ACHN (cell line): ENCODE measurements at regions not wholly inside any gene's neighbourhood (a gene's known extent, or its start where the extent isn't known, plus 50 kb on each side); places are given as distances from the start of the nearest gene placed in this dataset.
"Not testable (repeated sequence)": the region's sequence is repeated elsewhere in the genome, so short reads cannot be mapped to it uniquely, and the experiment has no call there.

ENCODE experiments used
- DNase-seq: peaks from one replicate; pipeline ENCODE4 v3.0.0-alpha.2; 2015
- in situ Hi-C: cut with HindIII; loops from 2 replicates; pipeline ENCODE4 v1.10.0; 2017; ENCODE audit warnings: low sequenced_read_pairs, low pct_ligation_motif_present, low pct_unique_long_range_greater_than_20kb

DNA sequence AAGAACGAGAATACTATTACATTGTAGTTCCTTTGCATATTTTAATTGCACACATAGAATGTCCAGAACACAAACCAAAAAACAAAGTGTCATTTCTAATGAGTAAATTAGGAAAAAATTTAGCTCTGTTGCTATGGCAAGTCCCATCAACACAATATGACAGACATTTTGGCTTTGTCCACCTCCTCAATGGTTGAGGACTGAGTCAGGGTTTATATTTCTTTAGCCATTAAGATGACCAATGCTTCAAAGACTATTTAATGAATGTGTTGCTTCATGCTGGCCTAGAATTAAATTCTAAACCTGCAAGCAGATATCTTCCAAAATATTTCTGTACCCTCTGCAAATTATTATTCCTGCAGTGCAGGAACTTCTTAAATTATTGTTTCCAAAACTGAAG, 719.2 kb downstream of the NTRK3 start:
- in situ Hi-C loops: no loop called here
- DNase-seq: no peak

DNA sequence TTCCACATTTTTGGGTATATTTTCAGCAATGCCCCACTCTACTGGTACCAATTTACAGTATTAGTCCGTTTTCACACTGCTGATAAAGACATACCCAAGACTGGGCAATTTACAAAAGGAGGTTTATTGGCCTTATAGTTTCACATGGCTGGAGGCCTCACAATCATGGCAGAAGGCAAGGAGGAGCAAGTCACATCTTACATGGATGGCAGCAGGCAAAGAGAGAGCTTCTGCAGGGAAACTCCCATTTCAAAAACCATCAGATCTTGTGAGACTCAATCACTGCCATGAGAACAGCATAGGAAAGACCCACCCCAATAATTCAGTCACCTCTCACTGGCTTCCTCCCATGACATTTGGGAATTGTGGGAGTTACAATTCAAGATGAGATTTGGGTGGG, 722.9 kb downstream of the NTRK3 start:
- DNase-seq, in situ Hi-C loops: not testable (repeated sequence)

DNA sequence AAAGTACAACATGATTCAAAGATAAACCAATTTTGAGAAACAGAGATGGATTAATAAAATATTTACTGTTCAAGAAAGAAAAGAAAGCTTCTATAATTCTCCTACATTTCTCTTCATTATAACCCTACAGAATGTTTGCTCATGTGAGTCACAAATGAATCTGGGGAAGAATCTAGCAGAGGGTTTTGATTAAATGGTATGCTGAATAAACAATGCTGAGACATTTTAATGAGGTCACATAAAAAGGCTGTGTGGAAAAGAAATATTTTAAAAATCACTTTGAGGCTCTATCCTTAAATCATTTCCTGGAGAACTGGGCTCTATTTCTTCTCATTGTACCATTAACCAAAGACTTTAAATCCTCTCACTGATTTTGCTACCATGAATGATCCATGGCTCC, 727.7 kb downstream of the NTRK3 start:
- in situ Hi-C loops: no loop called here
- DNase-seq: no peak

DNA sequence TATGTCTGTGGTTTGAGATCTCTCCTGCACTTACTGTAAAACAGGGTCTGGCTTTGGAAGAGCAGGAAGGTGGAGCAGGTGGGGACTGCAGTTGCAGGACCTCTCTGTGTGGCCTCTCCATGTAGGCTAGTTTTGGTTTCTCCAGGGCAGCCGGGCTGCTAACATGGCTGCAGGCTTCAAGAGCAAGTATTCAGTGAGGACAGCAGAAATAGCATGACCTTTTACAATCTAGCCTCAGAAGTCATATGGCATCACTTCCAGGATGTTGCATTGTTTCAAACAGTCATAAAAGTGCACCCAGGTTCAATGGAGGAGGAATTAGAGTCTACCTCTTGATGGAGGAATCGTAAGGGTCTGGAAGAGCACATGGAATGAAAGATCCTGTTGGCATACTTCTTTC, 728.7 kb downstream of the NTRK3 start:
- DNase-seq: no peak
- in situ Hi-C loops: no loop called here

DNA sequence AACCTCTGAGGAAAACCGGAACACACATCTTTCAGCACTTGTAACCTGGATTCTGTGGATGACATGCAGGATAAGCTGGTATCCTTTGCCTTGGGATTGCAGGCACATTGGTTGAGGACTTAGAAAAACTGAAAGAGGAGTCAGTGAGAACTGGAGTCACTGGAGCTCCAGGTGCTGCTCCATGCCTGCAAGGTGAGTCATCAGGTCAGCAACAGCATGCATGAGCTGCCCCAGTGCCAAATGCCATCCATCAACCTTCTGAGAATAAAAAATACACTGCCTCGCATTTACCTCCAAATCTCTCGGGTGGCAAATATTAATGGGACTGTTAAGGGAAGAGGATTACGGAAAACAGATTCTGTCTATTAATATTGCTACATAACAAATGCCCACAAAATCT, 729.1 kb downstream of the NTRK3 start:
- in situ Hi-C loops: no loop called here
- DNase-seq: peak; percentile 52

DNA sequence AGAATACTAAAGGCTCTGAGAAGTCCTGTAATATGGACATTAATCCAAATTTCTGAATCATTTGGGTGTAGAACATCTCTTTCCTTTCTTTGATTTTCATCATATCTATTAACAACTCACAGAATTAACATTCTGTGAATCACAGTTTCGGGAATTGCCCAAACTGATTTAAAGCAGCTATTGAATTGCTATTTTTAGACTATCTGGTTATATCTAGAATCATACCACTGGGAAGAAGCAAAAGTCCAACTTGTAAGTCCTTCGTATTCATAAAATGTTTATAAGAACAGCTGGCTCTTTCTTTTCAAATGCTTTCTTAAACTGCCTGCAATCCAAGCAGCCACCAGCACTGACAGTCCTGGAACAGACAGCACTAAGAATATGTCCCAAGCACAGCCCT, 733.0 kb downstream of the NTRK3 start:
- in situ Hi-C loops: no loop called here
- DNase-seq: no peak

DNA sequence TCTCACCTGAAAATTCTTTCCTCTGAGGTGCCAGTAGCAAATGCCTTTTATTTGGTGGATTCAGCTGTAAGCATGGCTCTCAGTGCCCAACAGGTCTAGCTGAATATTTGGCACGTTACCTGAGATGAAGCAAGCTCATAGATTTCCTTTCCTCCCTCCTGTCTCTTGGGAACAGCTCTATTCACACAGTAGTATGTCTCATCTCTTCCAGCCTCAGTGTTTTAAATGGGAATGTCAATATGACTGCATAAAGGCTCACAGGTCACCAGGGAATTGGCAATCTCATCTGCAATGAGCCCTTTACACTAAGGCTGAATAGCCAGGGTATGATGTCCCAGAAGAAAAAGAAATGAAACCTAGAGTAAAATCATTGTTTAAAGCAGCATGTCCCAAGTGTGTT, 733.5 kb downstream of the NTRK3 start:
- in situ Hi-C loops: no loop called here
- DNase-seq: no peak

DNA sequence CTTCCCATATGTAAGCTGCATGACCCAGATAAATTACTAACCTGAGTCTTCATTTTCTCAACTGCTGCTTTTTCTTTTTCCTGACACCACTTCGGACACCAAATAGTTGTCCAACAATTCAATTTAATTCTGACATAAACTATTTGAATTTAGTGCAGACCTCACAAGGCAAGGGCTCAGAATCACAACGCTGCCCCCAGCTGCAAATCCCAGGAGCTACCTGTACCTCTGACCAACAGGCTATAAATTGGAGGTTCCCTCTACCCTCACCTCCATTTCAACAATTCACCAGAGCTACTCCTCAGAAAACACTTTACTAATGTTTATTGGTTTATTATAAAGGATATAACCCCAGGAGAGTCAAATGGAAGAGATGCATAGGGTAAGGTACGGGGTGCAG, 737.6 kb downstream of the NTRK3 start:
- DNase-seq: no peak
- in situ Hi-C loops: no loop called here

DNA sequence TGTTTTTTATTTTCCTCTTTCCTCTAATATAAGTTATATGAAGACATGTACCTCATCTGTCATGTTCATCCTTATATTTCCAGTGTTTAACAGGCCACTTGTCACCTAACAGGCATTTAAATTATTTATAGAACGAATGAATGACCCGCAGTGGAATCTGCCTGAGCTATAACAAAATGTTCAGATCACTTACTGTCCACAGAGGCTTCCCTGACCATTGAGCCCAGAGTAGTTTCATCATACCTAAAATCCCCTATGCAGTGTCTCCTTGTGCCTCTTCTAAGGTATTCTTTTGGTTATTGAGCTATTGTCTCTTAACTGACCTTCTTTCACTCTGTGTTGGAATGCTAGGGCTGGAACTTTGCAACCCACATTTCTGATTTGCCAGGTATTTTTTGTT, 748.5 kb downstream of the NTRK3 start:
- DNase-seq: no peak
- in situ Hi-C loops: no loop called here

DNA sequence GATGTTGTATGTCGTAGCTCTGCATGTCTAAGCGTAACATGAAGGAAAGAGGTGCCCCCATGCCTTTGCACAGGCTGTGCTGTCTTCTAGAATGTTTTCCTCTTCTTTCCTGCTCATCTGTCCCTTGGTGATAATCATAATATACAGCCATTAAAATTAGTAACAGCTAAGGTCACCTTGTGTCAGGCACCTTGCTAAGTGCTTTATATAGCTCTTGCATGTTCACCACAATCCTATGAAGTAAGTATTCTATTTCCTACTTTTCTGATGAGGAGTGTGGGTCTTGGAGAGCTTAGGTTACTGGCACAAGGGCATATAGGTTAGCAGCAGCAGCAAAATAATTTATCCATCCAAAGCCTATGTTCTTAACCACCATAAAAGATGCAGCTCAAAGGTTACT, 754.4 kb downstream of the NTRK3 start:
- in situ Hi-C loops: no loop called here
- DNase-seq: no peak

DNA sequence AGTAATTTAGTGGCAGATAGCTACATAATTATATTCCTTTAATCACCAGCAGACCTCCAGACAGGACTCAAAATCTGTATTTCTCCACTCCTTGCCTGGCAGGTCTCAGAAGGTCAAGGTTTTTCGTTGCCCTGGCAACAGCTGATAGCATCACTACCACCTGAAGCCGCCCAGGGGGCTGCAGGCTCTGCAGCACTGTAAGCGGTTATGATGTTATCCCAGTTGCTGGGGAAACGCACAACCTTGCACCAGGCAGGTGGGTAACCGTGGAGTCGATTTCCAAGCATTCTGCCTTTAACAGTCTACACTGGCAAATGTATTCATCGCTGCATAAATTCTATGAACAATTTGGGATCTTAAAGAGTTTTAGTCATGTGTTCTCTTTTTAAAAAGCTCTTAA, 756.3 kb downstream of the NTRK3 start:
- in situ Hi-C loops: no loop called here
- DNase-seq: no peak

DNA sequence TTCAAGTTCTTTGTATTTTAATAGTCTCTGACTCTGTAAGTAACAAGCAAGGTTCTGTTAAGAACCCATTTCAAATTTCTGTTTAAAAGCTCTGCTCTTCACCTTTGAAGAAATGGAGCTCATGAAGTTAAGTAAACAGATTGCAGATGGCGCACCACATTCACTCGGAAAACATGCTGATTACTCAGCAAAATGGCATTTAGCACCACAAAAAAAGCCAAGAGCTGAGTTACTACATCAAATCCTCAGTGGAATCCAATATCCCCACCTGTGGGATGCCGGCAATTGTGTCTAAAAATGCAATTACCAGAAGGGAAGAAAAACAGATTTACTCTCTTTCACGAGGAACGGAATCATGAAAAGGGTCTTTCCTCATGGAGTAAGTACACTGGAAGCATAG, 758.0 kb downstream of the NTRK3 start:
- DNase-seq: peak; percentile 10
- in situ Hi-C loops: no loop called here

DNA sequence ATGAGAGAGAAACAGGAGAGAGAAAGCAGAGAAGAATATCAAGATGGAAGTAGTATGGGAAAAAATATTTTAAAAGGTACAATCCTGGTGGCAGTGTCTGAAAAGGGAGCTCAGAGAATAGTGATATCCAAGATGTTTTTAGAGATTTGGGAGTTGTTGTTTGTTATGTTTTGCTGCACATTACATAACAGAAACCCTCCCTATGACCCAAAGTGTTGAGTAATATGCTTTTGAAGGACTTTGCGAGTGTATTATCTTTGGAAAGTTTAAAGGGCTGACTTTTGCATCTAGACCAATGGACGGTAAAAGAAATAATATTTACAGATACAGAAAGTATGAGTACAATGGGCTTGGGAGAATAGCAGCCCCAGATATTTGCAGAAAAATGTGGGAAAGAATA, 759.7 kb downstream of the NTRK3 start:
- in situ Hi-C loops: no loop called here
- no peak for DNase-seq

DNA sequence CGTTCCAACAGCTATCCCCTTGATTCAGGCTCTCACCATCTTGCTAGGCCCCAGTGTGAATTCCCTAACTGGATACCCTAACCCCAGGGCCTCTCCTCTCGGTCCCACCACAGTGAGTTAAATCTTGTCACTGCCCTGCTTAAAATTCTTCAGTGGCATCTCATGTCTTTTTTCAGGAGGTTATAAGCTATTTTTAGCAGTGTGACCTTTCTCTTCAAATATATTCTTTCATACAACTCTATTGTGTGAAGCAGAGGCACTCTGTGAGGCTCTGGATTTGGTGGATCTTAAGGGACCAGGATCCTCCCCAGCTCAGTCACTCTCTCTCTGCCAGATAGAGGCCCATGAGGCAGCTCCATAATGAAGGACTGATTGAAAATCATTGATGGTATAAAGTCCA, 760.4 kb downstream of the NTRK3 start:
- in situ Hi-C loops: no loop called here
- no peak for DNase-seq

DNA sequence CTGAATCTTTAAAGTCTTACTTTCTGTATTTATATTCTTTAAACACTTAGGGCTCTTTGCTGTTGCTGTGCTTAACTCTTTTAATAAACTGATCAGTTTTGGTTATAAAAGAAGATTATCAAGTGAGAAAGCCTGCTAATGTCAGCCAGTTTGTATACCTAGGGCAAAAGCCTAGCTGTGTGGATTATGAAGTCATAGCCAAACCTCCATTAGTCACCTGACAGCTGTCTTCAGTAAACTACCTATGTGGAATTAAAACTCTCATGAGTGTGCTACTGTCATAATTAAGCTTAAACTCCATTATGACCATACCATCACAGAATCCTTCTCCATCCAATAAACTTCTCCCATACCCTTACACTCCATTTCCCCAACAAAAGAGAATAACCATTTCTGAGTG, 762.7 kb downstream of the NTRK3 start:
- in situ Hi-C loops: no loop called here
- no peak for DNase-seq

DNA sequence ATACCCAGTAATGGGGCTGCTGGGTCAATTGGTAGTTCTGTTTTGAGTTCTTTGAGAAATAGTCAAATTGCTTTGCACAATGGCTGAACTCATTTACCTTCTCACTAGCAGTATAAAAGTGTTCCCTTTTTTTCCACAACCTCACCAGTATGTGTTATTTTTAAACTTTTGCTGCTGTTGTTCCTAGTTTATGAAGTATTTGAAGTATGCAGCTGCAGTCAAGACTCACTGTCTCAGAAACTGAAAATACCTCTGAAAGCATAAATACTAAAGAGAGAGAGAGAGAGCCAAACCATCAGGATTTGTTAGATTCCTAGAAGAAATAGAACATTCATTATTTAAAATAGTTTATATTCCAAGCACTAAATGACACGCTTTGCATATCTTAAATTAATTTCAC, 764.2 kb downstream of the NTRK3 start:
- no peak for DNase-seq
- in situ Hi-C loops: no loop called here

DNA sequence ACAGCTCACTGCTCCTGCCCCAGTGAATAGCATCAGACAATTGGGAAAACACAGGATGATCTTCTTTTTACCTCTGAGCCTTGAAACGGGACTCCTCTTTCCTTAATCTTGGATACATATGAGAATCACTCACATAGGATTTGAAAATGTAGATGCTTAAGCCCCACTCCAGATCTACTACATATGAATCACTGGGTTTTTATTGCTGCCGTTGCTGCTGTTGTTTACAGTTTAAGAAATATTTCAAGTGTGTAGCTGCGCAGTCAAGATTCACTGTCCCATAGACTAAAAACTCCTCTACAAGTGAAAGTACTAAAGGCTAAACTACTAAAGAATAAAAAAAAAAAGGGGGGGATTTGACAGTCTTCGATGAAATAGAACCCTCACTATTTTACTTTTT, 765.9 kb downstream of the NTRK3 start:
- no peak for DNase-seq

DNA sequence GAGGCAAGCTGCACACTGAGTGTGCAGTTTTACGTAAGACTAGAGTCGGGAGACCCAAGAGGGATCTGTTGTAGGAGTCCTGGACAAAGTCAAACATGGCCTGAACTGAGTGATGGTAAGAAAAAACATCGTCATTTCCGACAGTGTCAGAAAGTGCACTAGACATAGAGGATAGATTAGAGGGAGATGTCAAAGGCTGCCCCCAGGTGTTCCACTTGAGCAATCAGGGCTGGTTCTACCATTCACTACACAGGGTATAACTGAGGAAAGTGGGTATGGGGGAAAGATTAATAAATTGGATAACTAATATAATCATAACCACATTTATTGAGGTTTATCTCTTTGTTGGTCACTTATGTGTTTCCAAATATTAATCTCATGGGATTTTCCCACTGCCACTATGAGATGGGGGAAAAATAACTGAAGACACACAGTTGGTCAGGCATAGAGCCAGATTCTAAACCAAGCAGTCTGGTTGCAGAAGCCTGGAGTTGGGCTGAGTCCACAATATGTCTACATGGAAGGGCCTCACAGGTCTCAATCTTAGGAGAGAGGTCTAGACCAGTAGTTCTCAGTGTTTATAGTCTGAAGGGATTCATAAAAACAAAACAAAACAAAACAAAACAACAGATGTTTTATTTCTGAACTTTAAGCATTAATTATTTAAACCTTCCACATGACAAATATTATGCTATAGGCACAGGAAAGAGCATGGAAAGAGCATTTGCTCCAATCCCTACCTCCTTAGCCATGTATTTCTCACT, 766.5 kb downstream of the NTRK3 start:
- in situ Hi-C loops: no loop called here
- DNase-seq: no peak

More for the DNA sequence above, 765.9 kb downstream of the NTRK3 start:
- in situ Hi-C loops: no loop called here

DNA sequence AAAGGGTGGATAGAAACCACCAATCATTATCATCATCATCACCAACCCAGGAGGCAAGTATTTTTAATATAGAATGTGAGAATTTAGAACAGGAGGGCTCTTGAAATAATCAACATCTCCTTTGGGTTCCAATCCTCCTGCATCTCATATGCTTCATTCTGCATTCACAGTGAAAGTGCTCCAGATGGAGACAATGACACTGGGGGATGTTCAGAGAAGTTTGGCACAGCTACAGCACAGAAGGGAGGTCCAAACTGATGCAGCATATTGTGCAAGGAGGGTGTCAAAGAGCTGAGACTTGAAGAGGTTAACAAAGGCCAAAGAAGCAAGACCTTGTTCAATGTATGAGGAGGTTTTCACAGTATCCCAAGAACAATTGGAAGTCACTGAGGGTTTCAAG, 767.1 kb downstream of the NTRK3 start:
- in situ Hi-C loops: no loop called here
- DNase-seq: no peak

DNA sequence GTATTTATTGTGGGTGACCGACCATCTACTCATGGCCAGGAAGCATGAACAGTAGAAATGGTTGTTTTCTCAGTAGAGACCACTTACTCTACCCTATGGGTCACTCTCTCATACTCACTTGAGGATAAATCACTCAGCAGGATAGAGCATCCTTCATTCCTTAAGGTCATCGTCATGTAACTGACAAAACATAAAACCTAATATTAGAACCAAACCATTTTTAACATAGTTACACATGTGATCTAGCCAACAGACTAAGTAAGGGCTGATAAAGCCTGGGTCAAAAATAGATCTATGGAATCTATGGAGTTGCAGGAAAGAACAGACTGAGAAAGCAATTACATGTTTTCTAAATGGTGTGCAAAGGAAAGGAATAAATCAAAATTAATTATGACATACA, 769.1 kb downstream of the NTRK3 start:
- in situ Hi-C loops: no loop called here
- DNase-seq: no peak

DNA sequence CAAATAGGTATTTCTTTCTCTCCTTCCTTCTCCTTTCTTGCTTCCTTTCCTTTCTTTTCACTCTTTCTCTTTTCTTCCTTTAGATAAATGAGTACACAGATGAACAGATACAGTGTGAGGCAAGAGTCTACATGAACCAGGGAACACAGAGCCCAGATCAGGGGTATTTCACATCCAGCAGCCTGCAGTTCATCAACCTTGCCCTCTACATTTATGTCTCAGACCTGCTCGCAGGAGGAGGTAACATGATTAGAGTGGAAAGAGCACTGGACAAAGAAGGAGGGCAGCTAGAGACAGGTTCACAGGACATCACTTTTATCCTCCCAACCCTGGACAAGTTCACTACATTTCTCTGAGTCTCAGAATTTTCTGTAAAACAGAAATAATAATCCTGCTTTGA, 773.1 kb downstream of the NTRK3 start:
- in situ Hi-C loops: no loop called here

More for the DNA sequence above, 773.1 kb downstream of the NTRK3 start:
- no peak for DNase-seq
